Stimulated activated CD8-positive, alpha-beta memory T cell treated with anti-CD3 and anti-CD28 coated beads, Interleukin-15, amount 100 ng/mL, for 1 hour (primary cell): ENCODE measurements at regions not wholly inside any gene's neighbourhood (a gene's known extent, or its start where the extent isn't known, plus 50 kb on each side); places are given as distances from the start of the nearest gene placed in this dataset.
A peak's percentile ranks its signal among the peaks of the same experiment; 100 is the strongest.
"Not testable (repeated sequence)": the region's sequence is repeated elsewhere in the genome, so short reads cannot be mapped to it uniquely, and the experiment has no call there.

ENCODE experiments used
- DNase-seq: peaks from one replicate; pipeline ENCODE4 v3.0.0-alpha.2; 2020; ENCODE audit warnings: low read depth

DNA sequence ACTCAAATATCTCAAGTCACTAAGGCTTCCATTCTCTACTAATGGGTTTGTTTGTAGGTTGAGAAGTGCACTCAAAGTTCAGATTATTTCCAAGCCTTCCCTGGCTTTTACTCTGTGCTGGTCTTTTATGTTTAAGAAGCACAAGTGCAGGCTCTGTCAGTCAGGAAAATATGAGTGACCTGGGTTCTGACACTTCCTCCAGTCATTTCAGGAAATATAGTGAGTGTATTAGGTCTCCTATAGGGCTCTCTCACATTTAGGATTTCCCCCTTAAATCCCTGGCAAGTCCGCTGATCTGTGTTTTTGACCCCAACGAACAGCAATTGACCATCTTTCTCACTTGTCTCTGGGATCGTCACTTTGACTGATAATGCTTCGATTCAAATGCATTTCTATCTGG is 210.2 kb downstream of the ARPP21 start:
- no peak for DNase-seq

DNA sequence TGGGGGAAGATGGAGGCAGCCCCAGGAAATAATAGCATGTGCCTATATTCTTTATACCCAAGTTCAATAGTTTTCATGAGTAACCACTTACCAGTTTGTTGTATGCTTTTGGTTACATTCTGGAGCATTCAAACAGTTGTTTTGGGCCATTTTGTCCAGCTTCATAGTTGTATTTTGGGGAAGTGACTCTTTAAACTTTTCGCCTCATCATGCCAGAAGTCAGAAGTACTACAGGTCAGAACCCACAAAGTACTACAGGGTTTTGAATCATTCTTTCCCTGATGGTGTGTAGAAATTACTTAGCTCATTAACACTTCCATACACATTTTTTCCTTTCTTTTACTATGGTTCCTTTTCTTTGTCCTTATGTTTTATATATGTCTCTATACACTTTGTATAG is 210.6 kb downstream of the ARPP21 start:
- no peak for DNase-seq

DNA sequence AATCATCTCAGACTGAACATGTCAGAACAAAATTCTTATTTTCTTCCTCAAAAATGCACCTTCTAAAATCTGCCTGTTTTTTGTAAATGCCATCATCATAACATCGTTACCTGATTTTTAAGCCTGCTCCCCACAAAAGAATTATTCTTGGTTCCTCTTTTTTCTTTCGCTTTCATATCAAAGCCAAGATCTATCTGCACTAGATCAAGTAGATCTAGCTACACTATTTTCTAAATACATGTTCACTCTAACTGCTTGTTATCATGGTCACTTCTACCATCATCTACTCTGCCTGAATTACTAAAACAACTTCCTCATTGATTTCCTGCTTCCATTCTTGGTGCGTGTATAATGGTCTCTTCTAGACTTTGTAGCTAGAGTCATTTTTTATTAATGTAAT is 217.7 kb downstream of the ARPP21 start:
- no peak for DNase-seq

DNA sequence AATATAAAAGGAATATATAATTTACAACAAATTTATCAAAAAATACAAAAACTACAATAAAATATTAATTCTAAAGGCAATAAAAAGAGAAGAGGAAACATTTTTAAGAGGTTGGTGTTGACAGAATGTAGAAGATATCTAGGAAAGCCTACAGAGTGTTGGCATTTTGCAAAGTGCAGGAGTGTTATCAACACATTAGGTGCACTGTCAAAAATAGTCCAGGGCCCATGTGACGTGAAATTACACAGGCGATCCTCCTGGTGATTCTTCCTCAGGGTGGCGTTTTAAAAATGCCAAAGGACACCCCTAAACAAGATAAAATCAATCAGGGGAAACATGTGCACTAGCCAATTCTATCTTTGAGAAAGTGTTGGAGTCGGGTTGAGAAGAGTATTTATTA is 222.7 kb downstream of the ARPP21 start:
- no peak for DNase-seq

DNA sequence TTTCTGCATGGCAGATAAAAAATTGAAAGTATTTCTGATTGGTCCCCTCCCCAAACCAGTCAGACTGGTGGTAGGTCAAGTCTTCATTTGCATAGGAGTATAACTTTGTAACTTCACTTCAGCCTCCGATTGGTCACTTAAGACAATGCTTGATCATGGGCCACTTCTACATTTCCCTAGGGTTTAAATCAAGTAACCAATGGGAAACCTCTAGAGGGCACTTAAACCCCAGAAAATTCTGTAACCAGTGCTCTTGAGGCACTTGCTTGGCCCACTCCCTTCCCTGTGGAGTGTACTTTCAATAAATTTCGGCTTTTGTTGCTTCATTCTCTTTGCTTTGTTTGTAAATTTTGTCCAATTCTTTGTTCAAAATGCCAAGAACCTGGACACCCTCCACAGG is 225.5 kb downstream of the ARPP21 start:
- no peak for DNase-seq

DNA sequence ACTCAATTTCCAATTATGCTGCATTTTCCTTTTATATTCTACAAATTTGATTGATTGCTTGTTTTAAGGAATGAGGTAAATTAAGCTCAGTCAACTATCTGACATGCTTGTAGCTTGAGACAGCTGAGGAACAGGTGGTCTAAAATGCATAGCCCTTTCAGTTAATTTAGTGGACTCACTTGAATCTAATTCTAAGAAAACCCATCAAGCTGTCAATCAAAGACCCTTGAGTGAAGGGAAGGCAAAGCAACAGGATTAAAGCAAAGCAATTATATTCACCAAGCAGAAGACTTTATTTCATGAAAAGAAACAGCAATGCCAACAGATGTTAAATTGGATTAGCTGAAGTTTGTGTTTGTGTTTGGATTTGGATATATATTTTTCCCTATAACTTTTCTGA is 228.5 kb downstream of the ARPP21 start:
- no peak for DNase-seq

DNA sequence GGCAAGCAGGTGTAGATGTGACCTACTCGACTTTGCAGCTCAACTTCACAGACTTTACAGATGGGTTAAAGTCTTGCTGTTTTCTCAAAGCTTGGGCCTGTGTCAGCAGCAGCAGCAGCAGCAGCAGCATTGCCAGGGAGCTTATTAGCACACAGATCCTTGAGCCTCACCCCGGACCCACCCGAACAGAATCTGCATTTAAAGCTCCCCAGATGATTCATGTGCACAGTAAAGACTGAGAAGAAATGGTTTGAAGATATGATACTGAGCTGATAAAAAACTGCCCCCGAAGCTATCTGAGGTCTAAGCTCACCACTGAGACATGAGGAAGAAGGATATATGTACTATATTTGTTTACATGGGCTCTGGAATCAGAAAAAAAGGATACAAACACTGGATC is 231.7 kb downstream of the ARPP21 start:
- no peak for DNase-seq

DNA sequence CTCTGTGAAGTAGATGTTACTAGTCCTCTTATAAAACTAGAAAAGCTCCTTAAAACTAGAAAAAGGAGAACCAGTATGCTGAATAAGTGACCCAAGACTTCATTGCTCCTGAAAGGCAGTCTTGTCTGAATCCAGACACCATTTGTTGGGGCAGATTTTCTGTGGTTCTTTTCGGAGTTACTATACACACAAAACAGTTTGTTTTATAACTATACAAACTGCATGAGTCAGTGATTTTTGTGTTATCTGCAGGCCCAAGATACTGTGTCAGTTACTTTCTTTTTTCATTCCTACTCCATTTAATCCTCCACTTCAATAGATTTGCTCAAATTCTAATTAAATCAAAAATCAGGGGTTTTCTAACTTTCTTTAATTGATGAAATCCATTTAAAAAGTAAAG is 244.6 kb downstream of the ARPP21 start:
- no peak for DNase-seq

DNA sequence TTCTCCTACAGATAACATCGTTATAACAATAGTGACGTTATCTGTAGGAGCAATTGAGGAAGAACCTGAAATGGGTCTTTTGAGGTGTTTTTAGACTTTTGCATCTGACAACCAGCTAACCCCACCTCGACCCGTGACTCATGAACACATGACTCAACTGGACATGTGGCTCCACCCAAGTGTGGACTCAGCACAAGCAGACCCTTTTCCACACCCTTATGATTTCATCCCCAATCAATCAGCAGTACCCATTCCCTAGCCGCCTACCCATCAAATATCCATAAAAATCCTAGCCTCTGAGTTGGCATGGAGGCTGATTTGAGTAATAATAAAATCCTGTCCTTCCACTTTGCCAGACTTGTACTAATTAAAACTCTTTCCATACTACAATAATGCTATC is 255.4 kb downstream of the ARPP21 start:
- DNase-seq, result no peak

DNA sequence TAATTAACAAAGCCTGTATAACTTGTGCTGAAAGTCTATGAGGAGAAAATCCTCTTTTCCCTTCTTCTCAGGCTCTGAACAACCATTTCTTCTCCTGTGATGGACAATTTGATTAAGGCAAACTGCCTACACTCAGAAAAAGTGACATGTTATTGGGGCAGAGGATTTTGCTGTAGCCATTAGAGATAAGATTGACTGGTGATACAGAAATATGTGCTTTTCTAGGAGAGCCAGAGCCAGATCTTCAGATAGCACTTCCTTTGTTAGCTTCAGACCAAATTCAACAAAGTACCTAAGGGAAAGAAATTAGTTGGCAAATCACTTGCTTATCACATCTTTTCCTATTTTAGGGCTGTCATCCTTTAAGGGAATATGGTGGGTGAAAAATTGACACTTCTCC is 259.9 kb downstream of the ARPP21 start:
- DNase-seq, result no peak

DNA sequence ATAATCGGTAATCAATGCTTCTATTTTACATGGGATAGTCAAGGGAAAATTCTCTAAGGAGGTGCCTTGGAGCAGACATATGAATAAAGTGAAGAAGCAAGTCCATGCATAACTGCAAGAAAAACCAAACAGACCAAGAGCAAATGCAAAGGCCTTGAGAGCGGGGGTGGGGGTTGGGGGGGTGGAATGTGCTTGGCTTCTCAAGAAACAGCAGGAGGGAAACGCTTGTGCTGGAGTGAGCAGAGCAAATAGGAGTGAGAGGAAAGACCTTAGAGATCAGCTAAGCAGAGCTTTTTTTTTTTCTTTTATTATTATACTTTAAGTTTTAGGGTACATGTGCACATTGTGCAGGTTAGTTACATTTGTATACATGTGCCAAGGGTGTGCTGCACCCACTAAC is 260.8 kb downstream of the ARPP21 start:
- no peak for DNase-seq

DNA sequence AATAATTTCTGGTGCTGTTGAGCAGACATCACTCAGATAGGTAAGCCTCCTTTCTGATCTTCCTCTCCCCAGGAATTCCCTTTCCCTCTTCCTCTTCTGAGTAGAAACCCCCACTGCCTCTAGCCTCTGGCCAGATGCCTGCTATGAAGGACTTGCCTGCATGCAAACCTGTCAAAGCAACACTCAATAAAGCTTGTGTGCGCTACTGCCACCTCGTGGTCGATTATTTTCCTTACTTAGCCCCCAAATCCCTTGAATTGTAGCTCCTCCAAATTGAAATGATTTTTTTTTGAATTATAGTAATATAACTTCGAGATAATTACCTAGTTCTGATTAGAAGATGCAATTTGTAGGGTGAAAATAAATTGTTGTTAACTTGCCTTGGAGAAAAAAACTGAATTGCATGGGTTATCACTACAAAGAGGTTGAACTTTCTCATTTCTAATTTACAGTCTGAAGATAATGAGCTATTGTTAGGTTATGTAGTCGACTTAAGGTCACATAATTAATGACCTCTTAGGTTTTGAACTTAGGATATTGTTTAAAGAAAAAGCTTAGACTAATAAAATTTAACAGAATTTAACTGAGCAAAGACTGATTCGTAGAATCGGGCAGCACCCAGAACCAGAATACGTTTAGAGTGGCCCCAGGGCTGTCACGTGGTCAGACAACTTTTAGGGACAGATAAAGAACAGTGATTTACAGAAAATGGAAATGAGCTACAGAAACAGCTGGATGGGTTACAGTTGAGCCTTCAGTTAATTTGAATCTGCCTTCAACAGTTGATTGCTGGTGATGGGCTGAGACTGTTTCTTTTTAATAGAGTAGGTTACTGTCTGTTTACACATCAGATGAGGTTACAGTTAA is 269.3 kb downstream of the ARPP21 start:
- peak; percentile 4 for DNase-seq

DNA sequence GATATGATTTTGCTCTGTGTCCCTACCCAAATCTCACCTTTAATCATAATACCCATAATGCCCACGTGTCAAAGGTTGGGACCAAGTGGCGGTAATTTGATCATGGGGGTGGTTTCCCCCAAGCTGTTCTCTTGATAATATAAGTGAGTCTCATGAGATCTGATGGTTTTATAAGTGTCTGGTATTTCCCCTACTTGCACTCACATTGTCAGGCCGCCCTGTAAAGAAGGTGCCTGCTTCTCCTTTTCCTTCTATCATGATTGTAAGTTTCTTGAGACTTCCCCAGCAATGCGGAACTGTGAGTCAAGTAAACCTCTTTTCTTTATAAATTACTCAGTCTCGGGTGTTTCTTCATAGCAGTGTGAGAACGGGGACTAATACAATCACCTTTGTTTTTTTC is 279.8 kb downstream of the ARPP21 start:
- no peak for DNase-seq

DNA sequence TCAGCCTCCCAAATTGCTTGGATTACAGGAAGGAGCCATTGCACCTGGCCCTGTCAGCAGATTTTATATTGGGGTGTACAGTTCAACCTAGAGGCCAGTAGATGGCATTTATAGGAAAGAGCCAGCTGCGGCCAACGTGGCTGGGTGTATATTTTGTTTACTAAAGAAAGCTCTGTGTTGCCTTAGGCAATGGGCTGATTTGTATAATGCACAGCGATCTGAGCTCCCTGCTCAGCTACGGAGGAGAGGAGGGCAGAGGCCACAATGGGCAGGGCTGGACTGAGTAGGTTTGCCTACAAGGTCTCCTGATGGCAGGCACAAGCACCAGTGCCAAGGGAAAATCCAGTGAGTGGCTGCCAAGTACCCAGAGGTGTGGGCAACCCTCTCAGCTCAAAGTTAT is 282.4 kb downstream of the ARPP21 start:
- no peak for DNase-seq

DNA sequence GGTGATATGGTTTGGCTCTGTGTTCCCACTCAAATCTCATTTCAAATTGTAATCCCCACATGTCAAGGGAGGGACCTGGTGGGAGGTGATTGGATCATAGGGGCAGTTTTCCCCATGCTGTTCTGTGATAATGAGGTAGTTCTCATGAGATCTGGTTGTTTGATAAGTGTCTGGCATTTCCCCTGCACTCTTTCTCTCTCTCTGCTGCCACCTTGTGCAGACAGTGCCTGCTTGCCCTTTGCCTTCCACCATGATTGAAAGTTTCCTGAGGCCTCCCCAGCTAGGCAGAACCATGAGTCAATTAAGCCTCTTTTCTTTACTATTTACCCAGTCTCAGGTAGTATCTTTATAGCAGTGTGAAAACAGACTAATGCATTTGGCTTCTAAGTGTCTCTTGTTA is 284.7 kb downstream of the ARPP21 start:
- DNase-seq, result not testable (repeated sequence)

DNA sequence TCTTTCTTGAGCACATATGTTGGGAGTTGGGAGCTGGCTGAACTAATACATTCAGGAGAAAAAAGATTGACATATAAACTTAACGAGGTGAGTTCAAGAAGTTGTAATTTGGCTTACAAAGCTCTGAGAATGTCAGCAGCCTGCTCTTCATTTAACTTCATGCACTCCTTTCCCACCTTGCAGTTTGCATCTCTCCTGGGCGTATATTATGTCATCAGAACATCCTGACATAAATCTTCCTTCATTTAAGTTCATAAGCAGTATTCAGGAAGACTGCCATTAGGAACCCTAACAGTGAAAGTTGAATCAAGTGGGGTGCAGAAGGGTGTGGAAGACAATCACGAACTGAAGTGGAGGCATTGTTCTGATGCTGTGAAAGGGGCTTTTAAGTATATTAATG is 288.1 kb downstream of the ARPP21 start:
- no peak for DNase-seq

DNA sequence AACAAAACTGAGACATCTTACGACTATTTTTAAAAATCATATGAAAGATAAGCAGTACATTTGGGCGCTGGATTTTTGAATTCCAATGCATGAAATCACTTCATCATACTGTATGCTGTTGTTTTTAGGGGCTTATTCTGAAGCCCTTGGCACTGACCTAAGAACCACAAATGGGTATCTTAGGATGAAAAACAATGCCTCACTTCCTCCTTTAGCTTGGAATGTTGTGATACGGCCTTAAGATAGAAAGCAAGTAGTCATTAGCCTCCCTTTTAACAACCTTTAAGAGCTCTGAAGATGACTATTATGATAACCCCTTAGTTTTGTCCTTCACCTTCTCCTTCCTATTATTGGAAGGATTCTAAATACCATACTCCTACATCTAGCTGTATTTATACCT is 289.8 kb downstream of the ARPP21 start:
- DNase-seq, result no peak

DNA sequence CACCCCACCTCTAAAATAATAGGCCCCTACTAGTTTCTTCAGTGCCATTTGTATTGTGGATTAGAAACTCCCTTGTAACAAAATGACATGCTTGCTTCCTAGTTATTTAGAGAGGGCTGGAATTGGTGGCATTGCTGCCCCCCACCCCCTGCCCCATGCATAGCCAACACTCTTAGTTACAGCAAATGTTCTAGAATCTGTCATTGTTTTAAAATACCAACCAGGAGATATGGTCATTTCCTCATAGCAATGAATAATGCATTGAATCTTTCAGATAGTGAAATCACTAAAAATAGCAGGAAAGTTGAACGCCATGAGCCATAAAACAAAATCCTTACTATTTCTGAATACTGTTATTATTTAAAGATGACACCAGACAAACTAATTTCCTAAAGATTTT is 292.5 kb downstream of the ARPP21 start:
- no peak for DNase-seq

DNA sequence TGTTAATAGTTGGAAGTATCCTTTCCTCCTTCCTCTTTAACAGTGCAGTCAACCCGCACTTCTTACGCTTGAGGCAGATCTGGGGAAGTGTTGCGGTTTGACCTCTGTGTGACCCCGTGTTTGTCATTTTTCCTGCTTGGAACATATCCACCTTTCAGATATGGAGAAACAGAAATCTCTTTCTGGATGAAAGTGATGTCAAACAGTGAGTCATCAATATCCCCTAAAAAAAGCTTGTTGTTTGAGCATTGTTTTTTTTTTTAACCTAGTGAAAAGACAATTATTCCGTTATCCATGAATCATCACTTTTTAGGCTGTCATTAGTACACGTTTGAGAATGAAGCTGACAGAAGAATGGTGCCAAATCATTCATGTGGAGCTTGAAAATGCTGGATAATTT is 293.7 kb downstream of the ARPP21 start:
- DNase-seq, result no peak

DNA sequence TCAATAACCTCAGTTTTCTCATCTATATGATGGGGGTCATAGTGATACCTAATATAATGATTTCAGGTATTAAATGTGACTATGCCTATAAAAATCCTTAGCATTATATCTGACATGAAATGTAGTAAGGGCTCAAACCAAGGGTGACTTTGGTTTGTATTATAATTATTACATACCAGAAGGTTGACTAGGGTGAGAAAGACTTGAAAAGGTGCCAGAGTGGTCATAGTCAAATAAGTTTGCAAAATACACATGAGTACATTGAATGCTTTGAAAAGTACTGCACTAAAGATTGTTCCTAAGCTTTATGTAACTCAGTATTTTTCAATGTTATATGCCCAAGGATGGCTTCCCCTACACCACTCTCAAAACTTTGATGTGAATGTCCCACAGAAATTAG is 297.2 kb downstream of the ARPP21 start:
- DNase-seq, result no peak

DNA sequence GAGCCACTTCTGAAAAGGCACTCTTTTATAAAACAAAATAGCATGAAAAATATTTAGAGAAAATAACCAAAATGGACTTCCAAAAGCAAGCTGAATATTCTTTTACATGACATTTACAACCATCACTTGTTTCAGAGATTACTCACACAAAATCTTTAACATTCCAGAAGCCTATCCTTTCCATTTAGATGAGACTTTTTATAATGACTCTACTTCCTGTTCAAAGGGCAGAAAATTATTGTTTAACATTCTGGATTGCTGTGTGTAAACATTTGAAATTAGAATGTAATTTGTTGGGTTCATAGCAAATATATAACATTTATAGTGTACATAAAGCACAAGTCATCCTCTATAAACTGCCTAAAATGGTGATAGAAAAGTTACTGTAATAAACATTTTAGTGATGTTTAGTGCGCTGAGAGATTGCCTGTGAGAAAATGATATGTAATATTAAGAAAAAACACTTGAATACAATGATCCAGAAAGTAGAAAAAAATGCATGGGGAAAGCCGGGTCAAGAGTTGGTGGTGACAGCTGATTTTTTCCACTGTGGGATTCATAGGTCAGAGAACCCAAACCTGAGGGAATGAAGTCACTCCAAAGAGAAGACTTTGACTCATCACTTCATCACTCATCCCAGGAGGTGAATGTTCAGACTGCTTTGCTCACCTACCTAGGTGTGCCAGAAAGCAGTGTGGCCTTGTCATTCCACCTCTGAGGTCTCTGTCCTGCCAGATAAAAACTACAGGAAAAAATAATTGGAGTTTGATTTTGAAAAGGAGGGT is 305.8 kb downstream of the ARPP21 start:
- DNase-seq, result no peak

DNA sequence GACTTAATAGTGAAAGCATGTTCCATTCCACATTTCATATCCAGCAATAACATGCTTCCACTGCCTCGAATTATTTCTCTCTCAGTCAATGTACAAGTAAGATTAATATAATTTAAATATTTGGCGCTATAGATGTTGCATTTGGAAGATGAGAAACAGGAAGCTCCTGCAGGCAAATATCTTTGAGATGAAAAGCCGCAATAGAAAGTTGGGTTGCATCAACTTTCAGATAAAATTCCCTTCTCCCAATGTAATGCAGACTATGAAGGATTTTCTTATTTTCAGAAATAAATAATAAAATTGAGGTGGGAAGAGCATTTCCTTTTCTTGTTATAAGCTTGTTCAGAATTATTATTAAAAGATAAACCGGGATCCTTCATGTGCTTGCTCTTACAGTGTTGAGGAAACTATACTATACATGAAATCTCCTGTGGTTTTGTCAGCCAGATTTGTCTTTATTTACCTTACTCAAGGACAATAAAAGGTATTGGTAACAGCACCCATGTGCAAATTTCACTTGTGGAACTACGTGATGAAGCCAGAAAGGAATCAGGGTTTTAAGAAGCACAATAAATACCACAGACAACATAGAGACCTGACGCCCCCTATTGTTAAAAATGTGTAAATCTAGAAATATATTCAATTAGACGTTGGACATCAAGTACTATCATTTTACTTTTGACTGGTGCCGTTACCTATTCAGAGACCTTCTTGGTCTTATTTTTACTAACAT is 307.0 kb downstream of the ARPP21 start:
- no peak for DNase-seq
